ENCODE measurements at regions not wholly inside any gene's neighbourhood (a gene's known extent, or its start where the extent isn't known, plus 50 kb on each side); places are given as distances from the start of the nearest gene placed in this dataset.
"Not testable (repeated sequence)": the region's sequence is repeated elsewhere in the genome, so short reads cannot be mapped to it uniquely, and the experiment has no call there.

- no peak for DNase-seq
- TF ChIP-seq POLR2A (IDR thresholded peaks at IDR 0.05; ENCODE audit: low read length) (no peak), GATA1 (IDR thresholded peaks at IDR 0.05; ENCODE audit: low read depth, low read length) (no peak)
Observed at GRCh38 chr5:6287176-6287575, 91.2 kb downstream of the MED10 start.

- TF ChIP-seq GATA1 (IDR thresholded peaks at IDR 0.05; ENCODE audit: low read depth, low read length) (no peak), POLR2A (IDR thresholded peaks at IDR 0.05; ENCODE audit: low read length) (no peak)
- DNase-seq, result no peak
Observed at GRCh38 chr5:6286404-6286803, 91.9 kb downstream of the MED10 start.

- not testable (repeated sequence) for DNase-seq
Observed at GRCh38 chr5:6284491-6284890, 93.9 kb downstream of the MED10 start.

- DNase-seq, result no peak
- TF ChIP-seq POLR2A (IDR thresholded peaks at IDR 0.05; ENCODE audit: low read length) (no peak), GATA1 (IDR thresholded peaks at IDR 0.05; ENCODE audit: low read depth, low read length) (no peak)
Observed at GRCh38 chr5:6282352-6282751, 96.0 kb downstream of the MED10 start.

GRCh38 chr5:6281818-6282217, 96.5 kb downstream of the MED10 start:
- no peak for DNase-seq
- TF ChIP-seq POLR2A (IDR thresholded peaks at IDR 0.05; ENCODE audit: low read length) (no peak), GATA1 (IDR thresholded peaks at IDR 0.05; ENCODE audit: low read depth, low read length) (no peak)

GRCh38 chr5:6280425-6281100, 97.8 kb downstream of the MED10 start:
- DNase-seq, result no peak
- TF ChIP-seq POLR2A (IDR thresholded peaks at IDR 0.05; ENCODE audit: low read length) (no peak), GATA1 (IDR thresholded peaks at IDR 0.05; ENCODE audit: low read depth, low read length) (no peak)

GRCh38 chr5:6279607-6280006, 98.7 kb downstream of the MED10 start:
- no peak for DNase-seq
- TF ChIP-seq GATA1 (IDR thresholded peaks at IDR 0.05; ENCODE audit: low read depth, low read length), result no peak
- no peak for TF ChIP-seq POLR2A (IDR thresholded peaks at IDR 0.05; ENCODE audit: low read length)

- TF ChIP-seq POLR2A (IDR thresholded peaks at IDR 0.05; ENCODE audit: low read length) (no peak), GATA1 (IDR thresholded peaks at IDR 0.05; ENCODE audit: low read depth, low read length) (no peak)
- DNase-seq, result no peak
Observed at GRCh38 chr5:6274846-6275543, 103.4 kb downstream of the MED10 start.

GRCh38 chr5:6273749-6274148, 104.6 kb downstream of the MED10 start:
- TF ChIP-seq POLR2A (IDR thresholded peaks at IDR 0.05; ENCODE audit: low read length), result no peak
- TF ChIP-seq GATA1 (IDR thresholded peaks at IDR 0.05; ENCODE audit: low read depth, low read length), result no peak
- DNase-seq, result no peak

- DNase-seq, result no peak
- TF ChIP-seq POLR2A (IDR thresholded peaks at IDR 0.05; ENCODE audit: low read length), result no peak
- TF ChIP-seq GATA1 (IDR thresholded peaks at IDR 0.05; ENCODE audit: low read depth, low read length), result no peak
Observed at GRCh38 chr5:6273090-6273735, 105.1 kb downstream of the MED10 start.

GRCh38 chr5:6269925-6270324, 108.4 kb downstream of the MED10 start:
- DNase-seq, result no peak
- TF ChIP-seq POLR2A (IDR thresholded peaks at IDR 0.05; ENCODE audit: low read length), result no peak
- TF ChIP-seq GATA1 (IDR thresholded peaks at IDR 0.05; ENCODE audit: low read depth, low read length), result no peak

GRCh38 chr5:6266671-6267197, 111.6 kb downstream of the MED10 start:
- TF ChIP-seq GATA1 (IDR thresholded peaks at IDR 0.05; ENCODE audit: low read depth, low read length), result no peak
- TF ChIP-seq POLR2A (IDR thresholded peaks at IDR 0.05; ENCODE audit: low read length), result no peak
- DNase-seq, result no peak

GRCh38 chr5:6264394-6264793, 114.0 kb downstream of the MED10 start:
- no peak for TF ChIP-seq POLR2A (IDR thresholded peaks at IDR 0.05; ENCODE audit: low read length)
- TF ChIP-seq GATA1 (IDR thresholded peaks at IDR 0.05; ENCODE audit: low read depth, low read length), result no peak
- DNase-seq, result no peak

GRCh38 chr5:6262651-6263363, 115.5 kb downstream of the MED10 start:
- TF ChIP-seq POLR2A (IDR thresholded peaks at IDR 0.05; ENCODE audit: low read length) (no peak), GATA1 (IDR thresholded peaks at IDR 0.05; ENCODE audit: low read depth, low read length) (no peak)

More at GRCh38 chr5:6262651-6263363, 115.5 kb downstream of the MED10 start:
- DNase-seq, result no peak

Measured in erythroblast (primary cell).